GM23338 (cell line): ENCODE measurements at regions not wholly inside any gene's neighbourhood (a gene's known extent, or its start where the extent isn't known, plus 50 kb on each side); places are given as distances from the start of the nearest gene placed in this dataset.

ENCODE experiments used
- CREB1 ChIP-seq: fragments of 250-450 bp; sonication (Bioruptor Pico); IDR thresholded peaks from 2 replicates; pipeline ENCODE4 v1.5.0; 2020; ENCODE audit warnings: low read depth, mild to moderate bottlenecking, moderate library complexity
- CTCF ChIP-seq, 2 experiments: fragments of 200-600 bp in 1 of 2; sonication (generic) in 1 of 2; conservative IDR thresholded peaks; 2 replicates each; pipeline versions ENCODE4 v1.5.1 to v1.6.1; 2016 to 2017; ENCODE audit warnings: antibody characterized with exemption in 2 of 2, low read depth in 2 of 2, mild to moderate bottlenecking in 2 of 2, moderate library complexity in 1 of 2
- ETS1 ChIP-seq: IDR thresholded peaks from 2 replicates; pipeline ENCODE4 v1.6.1; 2016; ENCODE audit warnings: antibody characterized with exemption
- EZH2 ChIP-seq: fragments of 200-600 bp; sonication (generic); IDR thresholded peaks from one replicate; pipeline ENCODE4 v1.8.0; 2017; ENCODE audit warnings: antibody characterized with exemption, mild to moderate bottlenecking, low read depth; ENCODE audit not compliant: unreplicated experiment
- EZH2phosphoT487 ChIP-seq: fragments of 200-600 bp; sonication (generic); IDR thresholded peaks from one replicate; pipeline ENCODE4 v1.8.1; 2018; ENCODE audit warnings: antibody characterized with exemption; ENCODE audit not compliant: unreplicated experiment
- JUNB ChIP-seq: IDR thresholded peaks from one replicate; pipeline ENCODE4 v1.6.1; 2016; ENCODE audit warnings: antibody characterized with exemption; ENCODE audit not compliant: unreplicated experiment
- NANOG ChIP-seq: IDR thresholded peaks from 2 replicates; pipeline ENCODE4 v1.6.1; 2016; ENCODE audit warnings: antibody characterized with exemption, borderline replicate concordance
- POLR2AphosphoS5 ChIP-seq: IDR thresholded peaks from 2 replicates; pipeline ENCODE4 v1.6.1; 2016; ENCODE audit warnings: antibody characterized with exemption, low read depth
- REST ChIP-seq: IDR thresholded peaks from one replicate; pipeline ENCODE4 v1.6.1; 2018; ENCODE audit warnings: antibody characterized with exemption; ENCODE audit not compliant: unreplicated experiment
- STAT1 ChIP-seq: IDR thresholded peaks from one replicate; pipeline ENCODE4 v1.6.1; 2016; ENCODE audit warnings: antibody characterized with exemption; ENCODE audit not compliant: unreplicated experiment
- ZNF114 ChIP-seq: fragments of 250-450 bp; sonication (Bioruptor Pico); IDR thresholded peaks from 2 replicates; pipeline ENCODE4 v1.5.0; 2020; ENCODE audit warnings: mild to moderate bottlenecking, moderate library complexity
- ZNF331 ChIP-seq: fragments of 250-450 bp; sonication (Bioruptor Pico); IDR thresholded peaks from 2 replicates; pipeline ENCODE4 v1.5.0; 2020; ENCODE audit warnings: low read depth, mild to moderate bottlenecking, moderate library complexity

- no peak for TF ChIP-seq CTCF (conservative IDR thresholded peaks at IDR 0.05; ENCODE audit: low read depth in 2 of 2)
- no peak for TF ChIP-seq EZH2
- no peak for TF ChIP-seq STAT1
- no peak for TF ChIP-seq POLR2AphosphoS5
- TF ChIP-seq EZH2phosphoT487 = no peak
- TF ChIP-seq CREB1 (CRISPR knock-in tag) = no peak
- TF ChIP-seq ETS1 = no peak
- no peak for TF ChIP-seq JUNB
- no peak for TF ChIP-seq ZNF114 (CRISPR knock-in tag)
- no peak for TF ChIP-seq REST
- no peak for TF ChIP-seq NANOG
- no peak for TF ChIP-seq ZNF331
Observed at GRCh38 chr4:132998585-132999230, 150.4 kb upstream of the PCDH10 start.
